B cell (primary cell): ENCODE measurements at regions not wholly inside any gene's neighbourhood (a gene's known extent, or its start where the extent isn't known, plus 50 kb on each side); places are given as distances from the start of the nearest gene placed in this dataset.

Experiments used
- ATAC-seq: fragments of 200-7000 bp; cut with Tn5 transposase; one replicate; pipeline ENCODE4 v1.10.0; 2021; ENCODE audit warnings: low read depth, mild to moderate bottlenecking, moderate number of reproducible peaks, moderate library complexity
- CTCF ChIA-PET: fragments of 350-600 bp; sonication (Branson Sonifier 250); formaldehyde crosslinking; loops from one replicate; lab custom pipeline; 2021; ENCODE audit warnings: antibody characterized with exemption, inconsistent platforms; lab: Charles Lee
- POLR2A ChIA-PET: fragments of 350-600 bp; sonication (Branson Sonifier 250); formaldehyde crosslinking; loops from one replicate; lab custom pipeline; 2021; ENCODE audit warnings: antibody characterized with exemption; lab: Charles Lee
- DNase-seq: peaks from one replicate; pipeline ENCODE4 v3.0.0; 2013
- H2AFZ ChIP-seq: 2 replicates; pipeline ENCODE4 v1.6.1; 2012; ENCODE audit warnings: mild to moderate bottlenecking, low read depth, low read length; ENCODE audit not compliant: insufficient read depth, poor library complexity, severe bottlenecking
- H3K27ac ChIP-seq, 2 donors: 1 replicate in 1 of 2; 2 replicates in 1 of 2; pipeline ENCODE4 v1.5.1; 2012 to 2013; ENCODE audit warnings: low read length in 2 of 2, mild to moderate bottlenecking in 2 of 2, moderate library complexity in 1 of 2
- H3K27me3 ChIP-seq, 4 experiments: fragments of 200-600 bp in 1 of 4; sonication (generic) in 1 of 4; replicated peaks in 1 of 4; 1 replicate in 2 of 4; 2 replicates in 2 of 4; pipeline versions ENCODE4 v1.6.1 to v1.7.0; 2013 to 2016; ENCODE audit warnings: low read length in 3 of 4, mild to moderate bottlenecking in 2 of 4, mixed read lengths in 1 of 4, moderate library complexity in 1 of 4; ENCODE audit not compliant: insufficient read depth in 4 of 4, control insufficient read depth in 3 of 4; ENCODE audit errors: control extremely low read depth in 1 of 4
- H3K36me3 ChIP-seq, 2 experiments: replicated peaks in 1 of 2; 1 replicate in 1 of 2; 2 replicates in 1 of 2; pipeline versions ENCODE4 v1.6.1 to v1.7.1; 2013; ENCODE audit warnings: low read length in 1 of 2; ENCODE audit not compliant: insufficient read depth in 2 of 2, control insufficient read depth in 1 of 2; ENCODE audit errors: control extremely low read depth in 1 of 2, extremely low read depth in 1 of 2
- H3K4me1 ChIP-seq, 2 donors: fragments of 200-600 bp in 1 of 2; sonication (generic) in 1 of 2; 1 replicate in 1 of 2; 2 replicates in 1 of 2; pipeline versions ENCODE4 v1.5.1 to v1.6.1; 2013 to 2017; ENCODE audit warnings: low read length in 2 of 2; ENCODE audit not compliant: control insufficient read depth in 2 of 2, insufficient read depth in 2 of 2
- H3K4me2 ChIP-seq: replicated peaks from 2 replicates; pipeline ENCODE3; 2012; ENCODE audit warnings: mild to moderate bottlenecking, low read depth, low read length; ENCODE audit not compliant: poor library complexity, severe bottlenecking
- H3K4me3 ChIP-seq, 5 experiments: fragments of 200-600 bp in 1 of 5; sonication (generic) in 1 of 5; 1 replicate in 3 of 5; 2 replicates in 2 of 5; pipeline versions ENCODE4 v1.5.1 to v1.7.0; 2011 to 2016; ENCODE audit warnings: low read length in 4 of 5, mild to moderate bottlenecking in 4 of 5, low read depth in 2 of 5, control low read depth in 1 of 5, moderate library complexity in 1 of 5; ENCODE audit not compliant: insufficient read depth in 1 of 5; ENCODE audit errors: control extremely low read depth in 1 of 5, extremely low read depth in 1 of 5
- H3K79me2 ChIP-seq: fragments of 200-600 bp; sonication (generic); one replicate; pipeline ENCODE4 v1.6.0; 2016; ENCODE audit warnings: low read length; ENCODE audit not compliant: control insufficient read depth, insufficient read depth
- H3K9ac ChIP-seq: fragments of 200-600 bp; sonication (generic); 2 replicates; pipeline ENCODE4 v1.6.1; 2017; ENCODE audit warnings: mild to moderate bottlenecking, low read length, moderate library complexity
- H3K9me3 ChIP-seq, 3 donors: one replicate each; pipeline versions ENCODE4 v1.6.1 to v1.7.1; 2013; ENCODE audit warnings: low read length in 2 of 3; ENCODE audit not compliant: control insufficient read depth in 2 of 3, insufficient read depth in 1 of 3; ENCODE audit errors: control extremely low read depth in 1 of 3
- H4K20me1 ChIP-seq: 2 replicates; pipeline ENCODE4 v1.6.0; 2012; ENCODE audit warnings: mild to moderate bottlenecking, low read length; ENCODE audit not compliant: insufficient read depth, control insufficient read depth, poor library complexity, severe bottlenecking
- H3K27ac Mint-ChIP-seq: one replicate; pipeline ENCODE4 v1.8.0; 2021; ENCODE audit warnings: mixed read lengths
- H3K27me3 Mint-ChIP-seq: one replicate; pipeline ENCODE4 v1.8.0; 2021; ENCODE audit warnings: mixed read lengths
- H3K4me1 Mint-ChIP-seq: one replicate; pipeline ENCODE4 v1.8.0; 2021; ENCODE audit warnings: mixed read lengths
- H3K4me3 Mint-ChIP-seq: one replicate; pipeline ENCODE4 v1.8.0; 2021; ENCODE audit warnings: mixed read lengths
- H3K9me3 Mint-ChIP-seq: one replicate; pipeline ENCODE4 v1.8.0; 2022; ENCODE audit warnings: mixed read lengths; ENCODE audit not compliant: insufficient read depth
- EZH2 ChIP-seq: IDR thresholded peaks from 2 replicates; pipeline ENCODE4 v1.6.1; 2012; ENCODE audit warnings: borderline replicate concordance, low read depth, mild to moderate bottlenecking, moderate library complexity, low read length; ENCODE audit not compliant: insufficient read depth, poor library complexity, severe bottlenecking
- WGBS: methylation state at CpG from one replicate; pipeline ENCODE4 v1.1.5; 2013; ENCODE audit warnings: missing lambda C conversion rate; ENCODE audit not compliant: insufficient coverage; 5-methylcytosine and 5-hydroxymethylcytosine counted together
- intact Hi-C: fragments of 100-400 bp; cut with micrococcal nuclease; formaldehyde crosslinking; loops from one replicate; pipeline ENCODE4 v1.10.0; 2022
- TF ChIP-seq, protein P1 (sequence below): fragments of 200-600 bp; IDR thresholded peaks from one replicate; pipeline ENCODE4 v1.8.0; 2022; ENCODE audit warnings: antibody characterized with exemption, mild to moderate bottlenecking

DNA sequence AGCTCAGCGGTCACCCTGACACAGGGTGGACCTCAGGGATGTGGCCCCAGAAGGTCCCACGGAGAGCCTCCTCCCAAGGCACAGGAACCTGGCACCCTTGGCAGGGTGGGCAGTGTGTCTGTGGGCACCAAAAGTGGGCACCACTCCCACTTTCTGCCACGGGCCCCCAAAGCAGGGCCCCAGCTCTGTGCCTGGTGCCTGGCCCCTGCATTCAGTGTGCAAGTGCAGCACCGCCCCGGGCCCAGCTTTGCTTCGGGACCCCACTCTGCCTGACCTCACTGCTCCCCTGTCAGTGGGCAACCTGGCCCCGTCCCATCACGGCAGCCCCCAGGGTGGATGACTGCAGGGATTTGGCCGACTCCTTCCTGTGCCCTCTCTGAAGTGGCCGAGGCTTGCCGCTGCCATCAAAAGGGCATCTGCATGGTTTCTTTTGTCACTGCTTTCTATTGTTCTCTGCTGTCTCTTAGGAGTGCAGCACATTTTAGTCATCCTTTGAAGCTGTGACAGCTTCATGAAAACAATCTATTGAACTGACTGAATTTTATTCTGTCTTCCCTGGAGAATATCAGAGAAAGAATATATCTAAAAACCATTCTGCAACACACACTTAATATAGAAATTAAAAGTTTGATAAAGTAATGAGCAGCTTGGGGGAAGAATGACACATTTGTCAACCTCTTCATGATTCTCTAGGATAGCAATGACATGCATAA, 302.4 kb downstream of the FAM47B start:
- Histone ChIP-seq H2AFZ (no peak overlapping the region), H3K9me3 (peaks cover 0 to 13% (median 0%) of the 10 kb centered on the region in 3 donors), H3K4me3 (no peak overlapping the region), H3K27ac (no peak overlapping the region), H3K79me2 (no peaks in the 10 kb centered on the region), H3K4me2 (no peak overlapping the region), H3K27me3 (no peaks in the 10 kb centered on the region), H3K36me3 (no peaks in the 10 kb centered on the region), H3K9ac (no peak overlapping the region), H4K20me1 (no peaks in the 10 kb centered on the region), H3K4me1 (no peaks in the 10 kb centered on the region)
- TF ChIP-seq, protein P1, sequence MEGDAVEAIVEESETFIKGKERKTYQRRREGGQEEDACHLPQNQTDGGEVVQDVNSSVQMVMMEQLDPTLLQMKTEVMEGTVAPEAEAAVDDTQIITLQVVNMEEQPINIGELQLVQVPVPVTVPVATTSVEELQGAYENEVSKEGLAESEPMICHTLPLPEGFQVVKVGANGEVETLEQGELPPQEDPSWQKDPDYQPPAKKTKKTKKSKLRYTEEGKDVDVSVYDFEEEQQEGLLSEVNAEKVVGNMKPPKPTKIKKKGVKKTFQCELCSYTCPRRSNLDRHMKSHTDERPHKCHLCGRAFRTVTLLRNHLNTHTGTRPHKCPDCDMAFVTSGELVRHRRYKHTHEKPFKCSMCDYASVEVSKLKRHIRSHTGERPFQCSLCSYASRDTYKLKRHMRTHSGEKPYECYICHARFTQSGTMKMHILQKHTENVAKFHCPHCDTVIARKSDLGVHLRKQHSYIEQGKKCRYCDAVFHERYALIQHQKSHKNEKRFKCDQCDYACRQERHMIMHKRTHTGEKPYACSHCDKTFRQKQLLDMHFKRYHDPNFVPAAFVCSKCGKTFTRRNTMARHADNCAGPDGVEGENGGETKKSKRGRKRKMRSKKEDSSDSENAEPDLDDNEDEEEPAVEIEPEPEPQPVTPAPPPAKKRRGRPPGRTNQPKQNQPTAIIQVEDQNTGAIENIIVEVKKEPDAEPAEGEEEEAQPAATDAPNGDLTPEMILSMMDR = no peak
- TF ChIP-seq EZH2 = no peak
- Mint-ChIP-seq H3K27me3 (no peaks in the 10 kb centered on the region), H3K4me1 (no peaks in the 10 kb centered on the region), H3K4me3 (no peak overlapping the region), H3K9me3 (peaks cover 3% of the 10 kb centered on the region), H3K27ac (no peak overlapping the region)
- WGBS = 92% methylated on average over 6 of the region's 11 CpGs
- ChIA-PET CTCF (no interaction called here), POLR2A (no interaction called here)
- DNase-seq (no peak), ATAC-seq (no peak)
- intact Hi-C loops = no loop called here

DNA sequence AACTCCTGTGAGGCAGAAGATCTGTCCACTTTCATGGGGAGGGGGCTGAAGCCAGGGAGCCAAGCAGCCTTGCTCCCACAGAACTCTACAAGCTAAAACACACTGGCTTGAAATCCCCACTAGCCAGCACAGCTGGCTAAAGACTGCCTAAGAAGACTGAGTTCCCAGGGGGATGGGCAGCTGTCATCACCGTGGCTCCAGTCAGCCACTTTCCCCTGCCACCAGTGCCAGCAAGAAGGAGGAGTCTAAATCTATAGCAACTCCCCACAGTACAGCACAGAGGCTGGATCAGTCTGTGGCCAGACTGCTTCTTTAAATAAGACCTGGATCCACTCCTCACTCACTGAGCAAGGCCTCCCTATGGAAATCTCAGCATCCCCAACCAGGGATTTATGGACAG, 308.6 kb downstream of the FAM47B start:
- Histone ChIP-seq H3K27ac (no peak overlapping the region), H3K4me3 (no peak overlapping the region), H3K36me3 (no peaks in the 10 kb centered on the region), H3K4me2 (no peak overlapping the region), H3K27me3 (no peaks in the 10 kb centered on the region), H3K9me3 (peaks cover 0 to 7% (median 0%) of the 10 kb centered on the region in 3 donors), H3K9ac (no peak overlapping the region), H2AFZ (no peak overlapping the region), H3K79me2 (no peaks in the 10 kb centered on the region), H4K20me1 (no peaks in the 10 kb centered on the region), H3K4me1 (no peaks in the 10 kb centered on the region)
- ATAC-seq (no peak), DNase-seq (no peak)
- CTCF ChIA-PET = no interaction called here
- H3K27me3 Mint-ChIP-seq = no peaks in the 10 kb centered on the region
- POLR2A ChIA-PET = no interaction called here
- no peak overlapping the region for H3K27ac Mint-ChIP-seq
- TF ChIP-seq, protein P1 = no peak
- TF ChIP-seq EZH2 = no peak
- no peak overlapping the region for H3K4me3 Mint-ChIP-seq
- WGBS = 57% methylated on average over 1 of the region's 1 CpG
- H3K4me1 Mint-ChIP-seq = no peaks in the 10 kb centered on the region
- intact Hi-C loops = no loop called here
- no peaks in the 10 kb centered on the region for H3K9me3 Mint-ChIP-seq
